ENCODE measurements at regions not wholly inside any gene's neighbourhood (a gene's known extent, or its start where the extent isn't known, plus 50 kb on each side); places are given as distances from the start of the nearest gene placed in this dataset.

GRCh38 chr2:44838116-44838790, 103.2 kb upstream of the SIX3 start:
- TF ChIP-seq FOXA2 (IDR thresholded peaks at IDR 0.05) = no peak
- no peak for TF ChIP-seq GABPA (IDR thresholded peaks at IDR 0.05 in 1 of 2, conservative IDR thresholded peaks at IDR 0.05 in 1 of 2)
- no peak for TF ChIP-seq RAD21 (IDR thresholded peaks at IDR 0.05)
- no peak for TF ChIP-seq REST (IDR thresholded peaks at IDR 0.05)
- no peak for TF ChIP-seq EGR1 (IDR thresholded peaks at IDR 0.05; ENCODE audit: low read depth in 2 of 2)
- TF ChIP-seq SP1 (IDR thresholded peaks at IDR 0.05) = no peak
- TF ChIP-seq YY1 (IDR thresholded peaks at IDR 0.05) = no peak
- no peak for TF ChIP-seq HNF4A (conservative IDR thresholded peaks at IDR 0.05)
- no peak for TF ChIP-seq ATF3 (IDR thresholded peaks at IDR 0.05)
- no peak for TF ChIP-seq TAF1 (conservative IDR thresholded peaks at IDR 0.05)
- no peak for TF ChIP-seq MAX (IDR thresholded peaks at IDR 0.05)
- WGBS = 92% methylated on average over 13 of the region's 13 CpGs
- no peaks in the 10 kb centered on the region for H3K36me3 ChIP-seq (ENCODE audit: control insufficient read depth in 4 of 4, insufficient read depth in 3 of 4, low read depth in 1 of 4, low read length in 3 of 4)

GRCh38 chr2:44839370-44839769, 102.1 kb upstream of the SIX3 start:
- TF ChIP-seq SP1 (IDR thresholded peaks at IDR 0.05) = no peak
- no peaks in the 10 kb centered on the region for H3K36me3 ChIP-seq (ENCODE audit: control insufficient read depth in 4 of 4, insufficient read depth in 3 of 4, low read depth in 1 of 4, low read length in 3 of 4)
- no peak overlapping the region for H3K9ac ChIP-seq (ENCODE audit: low read depth in 1 of 2, low read length in 2 of 2)
- DNase-seq (ENCODE audit: low spot score) = no peak
- WGBS = 78% methylated on average over 5 of the region's 5 CpGs
- H3K4me1 ChIP-seq (ENCODE audit: control insufficient read depth in 4 of 4, insufficient read depth in 4 of 4, low read length in 3 of 4) = no peaks in the 10 kb centered on the region
- no peak overlapping the region for H3K27ac ChIP-seq (ENCODE audit: low read depth in 1 of 2, low read length in 2 of 2)
- H3K9me3 ChIP-seq (ENCODE audit: control insufficient read depth in 4 of 4, low read length in 3 of 4) = peaks cover 0 to 2% (median 0%) of the 10 kb centered on the region in 4 donors
- H3K27me3 ChIP-seq (ENCODE audit: control insufficient read depth in 4 of 4, insufficient read depth in 4 of 4, low read length in 3 of 4) = no peaks in the 10 kb centered on the region
- H3K4me3 ChIP-seq (ENCODE audit: low read depth in 1 of 3, low read length in 3 of 3) = no peak overlapping the region

More at GRCh38 chr2:44838116-44838790, 103.2 kb upstream of the SIX3 start:
- no peaks in the 10 kb centered on the region for H3K27me3 ChIP-seq (ENCODE audit: control insufficient read depth in 4 of 4, insufficient read depth in 4 of 4, low read length in 3 of 4)
- no peak overlapping the region for H3K4me3 ChIP-seq (ENCODE audit: low read depth in 1 of 3, low read length in 3 of 3)
- DNase-seq (ENCODE audit: low spot score) = no peak
- no peak overlapping the region for H3K27ac ChIP-seq (ENCODE audit: low read depth in 1 of 2, low read length in 2 of 2)
- peaks cover 0 to 3% (median 1%) of the 10 kb centered on the region in 4 donors for H3K9me3 ChIP-seq (ENCODE audit: control insufficient read depth in 4 of 4, low read length in 3 of 4)
- no peaks in the 10 kb centered on the region for H3K4me1 ChIP-seq (ENCODE audit: control insufficient read depth in 4 of 4, insufficient read depth in 4 of 4, low read length in 3 of 4)
- H3K9ac ChIP-seq (ENCODE audit: low read depth in 1 of 2, low read length in 2 of 2) = no peak overlapping the region

- no peak overlapping the region for H3K4me3 ChIP-seq (ENCODE audit: low read depth in 1 of 3, low read length in 3 of 3)
- H3K9me3 ChIP-seq (ENCODE audit: control insufficient read depth in 4 of 4, low read length in 3 of 4) = no peaks in the 10 kb centered on the region
- H3K27ac ChIP-seq (ENCODE audit: low read depth in 1 of 2, low read length in 2 of 2) = no peak overlapping the region
- WGBS = 73% methylated on average over 10 of the region's 10 CpGs
- no peaks in the 10 kb centered on the region for H3K36me3 ChIP-seq (ENCODE audit: control insufficient read depth in 4 of 4, insufficient read depth in 3 of 4, low read depth in 1 of 4, low read length in 3 of 4)
- no peaks in the 10 kb centered on the region for H3K27me3 ChIP-seq (ENCODE audit: control insufficient read depth in 4 of 4, insufficient read depth in 4 of 4, low read length in 3 of 4)
- H3K4me1 ChIP-seq (ENCODE audit: control insufficient read depth in 4 of 4, insufficient read depth in 4 of 4, low read length in 3 of 4) = no peaks in the 10 kb centered on the region
- H3K9ac ChIP-seq (ENCODE audit: low read depth in 1 of 2, low read length in 2 of 2) = no peak overlapping the region
- TF ChIP-seq HNF4G (IDR thresholded peaks at IDR 0.05) (no peak), RAD21 (IDR thresholded peaks at IDR 0.05) (no peak), GABPA (IDR thresholded peaks at IDR 0.05 in 1 of 2, conservative IDR thresholded peaks at IDR 0.05 in 1 of 2) (no peak), ATF3 (IDR thresholded peaks at IDR 0.05) (no peak), EGR1 (IDR thresholded peaks at IDR 0.05; ENCODE audit: low read depth in 2 of 2) (no peak), NR2F2 (IDR thresholded peaks at IDR 0.05) (no peak), HNF4A (conservative IDR thresholded peaks at IDR 0.05) (no peak), FOXA1 (IDR thresholded peaks at IDR 0.05) (no peak), TAF1 (conservative IDR thresholded peaks at IDR 0.05) (no peak)
- DNase-seq (ENCODE audit: low spot score) = no peak
Observed at GRCh38 chr2:44839771-44840502, 101.6 kb upstream of the SIX3 start.
